H1 (cell line): ENCODE measurements at regions not wholly inside any gene's neighbourhood (a gene's known extent, or its start where the extent isn't known, plus 50 kb on each side); places are given as distances from the start of the nearest gene placed in this dataset.

Experiments
- CTCF ChIA-PET: fragments of 300-600 bp; sonication (Branson Sonifier 250); formaldehyde crosslinking; loops from one replicate; lab custom pipeline; 2021; ENCODE audit not compliant: partially characterized antibody; lab: Charles Lee
- POLR2A ChIA-PET: fragments of 300-600 bp; sonication (Branson Sonifier 250); formaldehyde crosslinking; loops from one replicate; lab custom pipeline; 2021; ENCODE audit warnings: inconsistent platforms; ENCODE audit not compliant: partially characterized antibody; lab: Charles Lee
- DNase-seq, 2 experiments: peaks; one replicate each; pipeline versions ENCODE4 v3.0.0 to v3.0.0-alpha.2; 2010 to 2022; ENCODE audit warnings: low spot score in 2 of 2, low read depth in 1 of 2, mixed read lengths in 1 of 2
- FAIRE-seq: peaks from 2 replicates; lab custom pipeline; 2011; peaks lifted over from hg19 to GRCh38; lab: Jason Lieb, UNC
- H2AFZ ChIP-seq: 2 replicates; pipeline ENCODE4 v1.8.1; 2012; ENCODE audit warnings: low read length, inconsistent platforms
- H2AK5ac ChIP-seq: 2 replicates; pipeline ENCODE4 v1.6.1; 2013; ENCODE audit warnings: low read depth, low read length
- H2BK120ac ChIP-seq: replicated peaks from 2 replicates; pipeline ENCODE3; 2013; ENCODE audit warnings: low read depth, low read length, inconsistent platforms
- H2BK12ac ChIP-seq: 2 replicates; pipeline ENCODE4 v1.6.1; 2013; ENCODE audit warnings: low read depth, low read length
- H2BK15ac ChIP-seq: 2 replicates; pipeline ENCODE4 v1.6.1; 2013; ENCODE audit warnings: low read length
- H2BK20ac ChIP-seq: 2 replicates; pipeline ENCODE4 v1.6.1; 2013; ENCODE audit warnings: low read length
- H2BK5ac ChIP-seq: 2 replicates; pipeline ENCODE4 v1.6.1; 2013; ENCODE audit warnings: low read depth, low read length
- H3K14ac ChIP-seq: 2 replicates; pipeline ENCODE4 v1.6.1; 2013; ENCODE audit warnings: inconsistent platforms; ENCODE audit not compliant: insufficient read length
- H3K18ac ChIP-seq: 2 replicates; pipeline ENCODE4 v1.6.1; 2013; ENCODE audit warnings: low read length; ENCODE audit errors: extremely low read depth
- H3K23ac ChIP-seq: 2 replicates; pipeline ENCODE4 v1.6.1; 2013; ENCODE audit warnings: inconsistent platforms; ENCODE audit not compliant: insufficient read length
- H3K23me2 ChIP-seq: 2 replicates; pipeline ENCODE4 v1.6.1; 2013; ENCODE audit warnings: low read depth, low read length
- H3K27ac ChIP-seq: 2 replicates; pipeline ENCODE4 v1.6.1; 2011; ENCODE audit warnings: low read depth, low read length, inconsistent platforms
- H3K27me3 ChIP-seq, 4 experiments: replicated peaks in 1 of 4; 1 replicate in 1 of 4; 2 replicates in 3 of 4; pipeline versions ENCODE4 v1.6.1 to v1.8.1; 2011 to 2013; ENCODE audit warnings: low read length in 3 of 4, mild to moderate bottlenecking in 3 of 4, inconsistent platforms in 2 of 4, mixed read lengths in 2 of 4, moderate library complexity in 1 of 4; ENCODE audit not compliant: control insufficient read depth in 3 of 4, insufficient read depth in 3 of 4; ENCODE audit errors: extremely low read depth in 1 of 4
- H3K36me3 ChIP-seq, 4 experiments: 2 replicates each; pipeline versions ENCODE4 v1.6.1 to v1.8.1; 2011 to 2013; ENCODE audit warnings: mild to moderate bottlenecking in 4 of 4, low read length in 3 of 4, moderate library complexity in 2 of 4, control low read depth in 1 of 4, inconsistent platforms in 1 of 4; ENCODE audit not compliant: insufficient read depth in 4 of 4, control insufficient read depth in 2 of 4
- H3K4ac ChIP-seq: replicated peaks from 2 replicates; pipeline ENCODE3; 2013; ENCODE audit warnings: low read length, low read depth, mixed read lengths, inconsistent platforms; ENCODE audit not compliant: insufficient read length
- H3K4me1 ChIP-seq, 4 experiments: replicated peaks in 1 of 4; 1 replicate in 1 of 4; 2 replicates in 3 of 4; pipeline versions ENCODE4 v1.6.1 to v1.8.1; 2011 to 2013; ENCODE audit warnings: low read length in 3 of 4, inconsistent platforms in 2 of 4, mixed read lengths in 1 of 4; ENCODE audit not compliant: insufficient read depth in 4 of 4, control insufficient read depth in 3 of 4
- H3K4me2 ChIP-seq, 2 experiments: 2 replicates each; pipeline versions ENCODE4 v1.6.1 to v1.8.1; 2011 to 2013; ENCODE audit warnings: low read depth in 2 of 2, low read length in 2 of 2, control low read depth in 1 of 2, inconsistent platforms in 1 of 2, mild to moderate bottlenecking in 1 of 2; ENCODE audit not compliant: insufficient read depth in 1 of 2
- H3K4me3 ChIP-seq, 4 experiments: fragments of 200-600, 300-600 bp in 1 of 4; sonication (generic), shearing (Covaris generic), sonication (Bioruptor Twin) in 1 of 4; 2 replicates each; pipeline versions ENCODE4 v1.5.1 to v1.8.1; 2011 to 2016; ENCODE audit warnings: low read length in 4 of 4, low read depth in 3 of 4, control low read depth in 2 of 4, inconsistent platforms in 2 of 4, mild to moderate bottlenecking in 2 of 4, mixed read lengths in 1 of 4, moderate library complexity in 1 of 4; ENCODE audit not compliant: insufficient read depth in 2 of 4; ENCODE audit errors: extremely low read depth in 1 of 4
- H3K56ac ChIP-seq: replicated peaks from 2 replicates; pipeline ENCODE3; 2013; ENCODE audit warnings: low read depth, mild to moderate bottlenecking, mixed read lengths, low read length, inconsistent platforms; ENCODE audit not compliant: insufficient read length
- H3K79me1 ChIP-seq: 2 replicates; pipeline ENCODE4 v1.6.1; 2013; ENCODE audit warnings: low read depth, low read length, control low read depth
- H3K79me2 ChIP-seq, 2 experiments: 2 replicates each; pipeline versions ENCODE4 v1.6.1 to v1.8.1; 2012 to 2013; ENCODE audit warnings: low read length in 2 of 2, mild to moderate bottlenecking in 2 of 2, inconsistent platforms in 1 of 2; ENCODE audit not compliant: insufficient read depth in 2 of 2, control insufficient read depth in 1 of 2
- H3K9ac ChIP-seq, 4 experiments: replicated peaks in 1 of 4; 1 replicate in 1 of 4; 2 replicates in 3 of 4; pipeline versions ENCODE4 v1.6.1 to v1.8.1; 2011 to 2013; ENCODE audit warnings: low read depth in 3 of 4, low read length in 3 of 4, control low read depth in 2 of 4, mild to moderate bottlenecking in 2 of 4, moderate library complexity in 2 of 4, inconsistent platforms in 1 of 4; ENCODE audit errors: extremely low read depth in 1 of 4
- H3K9me3 ChIP-seq, 2 experiments: 2 replicates each; pipeline versions ENCODE4 v1.6.1 to v1.8.1; 2012 to 2013; ENCODE audit warnings: mild to moderate bottlenecking in 2 of 2, moderate library complexity in 2 of 2, control low read depth in 1 of 2, inconsistent platforms in 1 of 2, low read depth in 1 of 2, low read length in 1 of 2, mixed read lengths in 1 of 2; ENCODE audit not compliant: insufficient read depth in 2 of 2
- H4K20me1 ChIP-seq, 2 experiments: replicated peaks in 1 of 2; 2 replicates each; pipeline versions ENCODE3 to v1.8.1; 2011 to 2013; ENCODE audit warnings: inconsistent platforms in 2 of 2, low read length in 2 of 2, mild to moderate bottlenecking in 1 of 2; ENCODE audit not compliant: insufficient read depth in 2 of 2, control insufficient read depth in 1 of 2
- H4K5ac ChIP-seq: 2 replicates; pipeline ENCODE4 v1.6.1; 2013; ENCODE audit warnings: low read length, low read depth, mixed read lengths, inconsistent platforms; ENCODE audit not compliant: insufficient read length
- H4K8ac ChIP-seq: 2 replicates; pipeline ENCODE4 v1.8.0; 2013; ENCODE audit warnings: mild to moderate bottlenecking, moderate library complexity, low read length, inconsistent platforms; ENCODE audit not compliant: insufficient read depth; ENCODE audit errors: extremely low read depth
- H4K91ac ChIP-seq: replicated peaks from 2 replicates; pipeline ENCODE3; 2013; ENCODE audit warnings: low read length, mixed read lengths, inconsistent platforms; ENCODE audit not compliant: insufficient read length
- E2F6 ChIP-seq: IDR thresholded peaks from 2 replicates; pipeline ENCODE4 v1.6.1; 2012; ENCODE audit warnings: inconsistent platforms
- SAP30 ChIP-seq: fragments of 300-600 bp; sonication (generic); IDR thresholded peaks from 2 replicates; pipeline ENCODE4 v1.7.1; 2012; ENCODE audit warnings: low read length, moderate library complexity, mild to moderate bottlenecking, inconsistent platforms; ENCODE audit not compliant: insufficient read depth, insufficient replicate concordance
- TAF7 ChIP-seq: optimal IDR thresholded peaks from 2 replicates; pipeline ENCODE3; 2011; ENCODE audit warnings: low read depth, mild to moderate bottlenecking, inconsistent platforms, low read length, moderate library complexity, borderline replicate concordance
- TBP ChIP-seq: IDR thresholded peaks from 2 replicates; pipeline ENCODE4 v1.6.1; 2011; ENCODE audit warnings: low read depth, low read length, improper control_type of control experiment
- TF ChIP-seq, protein P1 (sequence below): IDR thresholded peaks from 2 replicates; pipeline ENCODE4 v1.6.1; 2012; ENCODE audit warnings: inconsistent platforms

GRCh38 chrX:88988796-88989195 lies 241.8 kb downstream of the CPXCR1 start:
- CTCF ChIA-PET = interaction anchor here (0.6 kb wide), 1 partner anchor 580 kb away, joined by 3 read pairs; no protein-coding TSS in a partner anchor
- Histone ChIP-seq H2BK15ac (no peak overlapping the region), H4K20me1 (no peaks in the 10 kb centered on the region), H3K23me2 (no peaks in the 10 kb centered on the region), H3K4me2 (no peak overlapping the region), H4K5ac (peak overlapping the region; percentile 95), H2BK120ac (no peak overlapping the region), H3K4ac (no peak overlapping the region), H3K18ac (no peak overlapping the region), H2AK5ac (no peak overlapping the region), H2BK5ac (peak overlapping the region; percentile 44; the same call in 1 of the 2 replicates), H3K4me1 (peaks cover 5 to 20% (median 10%) of the 10 kb centered on the region in 4 experiments; a peak in 6 of 7 replicates), H3K79me2 (no peaks in the 10 kb centered on the region), H3K27me3 (no peaks in the 10 kb centered on the region), H3K27ac (no peak overlapping the region), H2BK12ac (no peak overlapping the region), H2AFZ (no peak overlapping the region), H3K9me3 (no peaks in the 10 kb centered on the region), H3K4me3 (no peak overlapping the region), H3K23ac (no peak overlapping the region), H3K56ac (no peak overlapping the region), H3K79me1 (no peaks in the 10 kb centered on the region), H4K8ac (no peak overlapping the region), H3K36me3 (no peaks in the 10 kb centered on the region), H3K9ac (no peak overlapping the region), H4K91ac (no peak overlapping the region), H3K14ac (no peak overlapping the region), H2BK20ac (no peak overlapping the region)
- no peak for DNase-seq
- POLR2A ChIA-PET = no interaction called here
- TF ChIP-seq SAP30 = no peak
- TF ChIP-seq TBP = no peak
- TF ChIP-seq TAF7 = no peak
- no peak for TF ChIP-seq E2F6
- TF ChIP-seq, protein P1, sequence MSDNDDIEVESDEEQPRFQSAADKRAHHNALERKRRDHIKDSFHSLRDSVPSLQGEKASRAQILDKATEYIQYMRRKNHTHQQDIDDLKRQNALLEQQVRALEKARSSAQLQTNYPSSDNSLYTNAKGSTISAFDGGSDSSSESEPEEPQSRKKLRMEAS = no peak
- no peak for FAIRE-seq
